Mesothelial cell of epicardium (in vitro differentiated cells): ENCODE measurements at regions not wholly inside any gene's neighbourhood (a gene's known extent, or its start where the extent isn't known, plus 50 kb on each side); places are given as distances from the start of the nearest gene placed in this dataset.

Source experiments
- DNase-seq, 2 experiments: peaks; one replicate each; pipeline ENCODE4 v3.0.0; 2021; ENCODE audit warnings: low spot score in 2 of 2; ENCODE audit not compliant: unreplicated experiment in 2 of 2
- H3K27ac Mint-ChIP-seq: 2 replicates; pipeline ENCODE4 v1.8.0; 2021; ENCODE audit warnings: mixed read lengths
- H3K27me3 Mint-ChIP-seq: 2 replicates; pipeline ENCODE4 v1.8.0; 2021; ENCODE audit warnings: low read depth, mixed read lengths
- H3K36me3 Mint-ChIP-seq: 2 replicates; pipeline ENCODE4 v1.8.0; 2021; ENCODE audit warnings: mixed read lengths
- H3K4me1 Mint-ChIP-seq: 2 replicates; pipeline ENCODE4 v1.8.0; 2021; ENCODE audit warnings: mixed read lengths
- H3K4me3 Mint-ChIP-seq: 2 replicates; pipeline ENCODE4 v1.8.0; 2021; ENCODE audit warnings: mild to moderate bottlenecking, moderate library complexity, mixed read lengths
- H3K9me3 Mint-ChIP-seq: 2 replicates; pipeline ENCODE4 v1.8.0; 2021; ENCODE audit warnings: mixed read lengths
- CTCF ChIP-seq: fragments of 200-600 bp; sonication (generic); IDR thresholded peaks from one replicate; pipeline ENCODE4 v1.5.0; 2021; ENCODE audit warnings: antibody characterized with exemption; ENCODE audit not compliant: unreplicated experiment

- H3K27ac Mint-ChIP-seq: no peak overlapping the region
- H3K36me3 Mint-ChIP-seq: no peaks in the 10 kb centered on the region
- DNase-seq: no peak
- TF ChIP-seq CTCF: no peak
- no peak overlapping the region for H3K4me3 Mint-ChIP-seq
- no peaks in the 10 kb centered on the region for H3K27me3 Mint-ChIP-seq
- no peaks in the 10 kb centered on the region for H3K4me1 Mint-ChIP-seq
- H3K9me3 Mint-ChIP-seq: peaks cover 57% of the 10 kb centered on the region
These were observed 283.1 kb upstream of the SPANXN4 start for GRCh38 chrX:142742581-142742980.

GRCh38 chrX:142733327-142733726 is 292.4 kb upstream of the SPANXN4 start:
- no peaks in the 10 kb centered on the region for H3K4me1 Mint-ChIP-seq
- no peak overlapping the region for H3K4me3 Mint-ChIP-seq
- H3K27ac Mint-ChIP-seq: no peak overlapping the region
- H3K9me3 Mint-ChIP-seq: peaks cover 48% of the 10 kb centered on the region
- no peaks in the 10 kb centered on the region for H3K36me3 Mint-ChIP-seq
- no peak for TF ChIP-seq CTCF
- no peaks in the 10 kb centered on the region for H3K27me3 Mint-ChIP-seq
- no peak for DNase-seq

GRCh38 chrX:142711796-142712290 is 313.9 kb upstream of the SPANXN4 start:
- Mint-ChIP-seq H3K36me3 (no peaks in the 10 kb centered on the region), H3K27me3 (no peaks in the 10 kb centered on the region), H3K4me1 (no peaks in the 10 kb centered on the region), H3K27ac (no peak overlapping the region), H3K4me3 (no peak overlapping the region), H3K9me3 (peaks cover 34% of the 10 kb centered on the region)
- no peak for TF ChIP-seq CTCF
- no peak for DNase-seq

GRCh38 chrX:142702749-142703148 is 323.0 kb upstream of the SPANXN4 start:
- Mint-ChIP-seq H3K36me3 (no peaks in the 10 kb centered on the region), H3K27me3 (no peaks in the 10 kb centered on the region), H3K27ac (no peak overlapping the region), H3K4me3 (no peak overlapping the region), H3K4me1 (no peaks in the 10 kb centered on the region), H3K9me3 (peaks cover 40% of the 10 kb centered on the region)
- no peak for DNase-seq
- TF ChIP-seq CTCF: no peak

- Mint-ChIP-seq H3K4me1 (no peaks in the 10 kb centered on the region), H3K27me3 (no peaks in the 10 kb centered on the region), H3K36me3 (no peaks in the 10 kb centered on the region), H3K9me3 (peaks cover 40% of the 10 kb centered on the region), H3K4me3 (no peak overlapping the region), H3K27ac (no peak overlapping the region)
- no peak for DNase-seq
- TF ChIP-seq CTCF: no peak
These were observed 337.5 kb upstream of the SPANXN4 start for GRCh38 chrX:142688256-142688655.
